SK-N-SH treated with all-trans-retinoic acid at 6 μM for 48 hours (cell line): ENCODE measurements at regions not wholly inside any gene's neighbourhood (a gene's known extent, or its start where the extent isn't known, plus 50 kb on each side); places are given as distances from the start of the nearest gene placed in this dataset.

Experiments used
- CSDC2 ChIP-seq: fragments of 250-450 bp; sonication (Bioruptor Pico); IDR thresholded peaks from 2 replicates; pipeline ENCODE4 v1.5.0; 2020; ENCODE audit warnings: mild to moderate bottlenecking, moderate library complexity
- CSRNP3 ChIP-seq: fragments of 250-450 bp; sonication (Bioruptor Pico); IDR thresholded peaks from 2 replicates; pipeline ENCODE4 v1.5.1; 2021; ENCODE audit warnings: mild to moderate bottlenecking, moderate library complexity
- GLIS3 ChIP-seq: fragments of 250-450 bp; sonication (Bioruptor Pico); IDR thresholded peaks from 2 replicates; pipeline ENCODE4 v1.5.0; 2020; ENCODE audit warnings: mild to moderate bottlenecking, moderate library complexity
- OSR1 ChIP-seq: fragments of 250-450 bp; sonication (Bioruptor Pico); IDR thresholded peaks from 2 replicates; pipeline ENCODE4 v1.8.0; 2022; ENCODE audit warnings: moderate library complexity, mild to moderate bottlenecking, inconsistent platforms
- PATZ1 ChIP-seq: fragments of 250-450 bp; sonication (Bioruptor Pico); IDR thresholded peaks from 2 replicates; pipeline ENCODE4 v1.8.0; 2020; ENCODE audit warnings: mild to moderate bottlenecking, moderate library complexity, borderline replicate concordance
- PPARA ChIP-seq: fragments of 250-450 bp; sonication (Bioruptor Pico); IDR thresholded peaks from 2 replicates; pipeline ENCODE4 v1.5.0; 2020; ENCODE audit warnings: mild to moderate bottlenecking, borderline replicate concordance
- RARB ChIP-seq: fragments of 250-450 bp; sonication (Bioruptor Pico); IDR thresholded peaks from 2 replicates; pipeline ENCODE4 v1.8.0; 2021; ENCODE audit warnings: mild to moderate bottlenecking, moderate library complexity
- ZFP30 ChIP-seq: fragments of 450-650 bp; formaldehyde crosslinking; IDR thresholded peaks from 2 replicates; pipeline ENCODE4 v1.5.0; 2022; ENCODE audit warnings: mild to moderate bottlenecking, moderate library complexity
- ZNF565 ChIP-seq: fragments of 450-650 bp; formaldehyde crosslinking; conservative IDR thresholded peaks from 2 replicates; pipeline ENCODE4 v1.5.0; 2020; ENCODE audit warnings: low read depth, mild to moderate bottlenecking, moderate library complexity

DNA sequence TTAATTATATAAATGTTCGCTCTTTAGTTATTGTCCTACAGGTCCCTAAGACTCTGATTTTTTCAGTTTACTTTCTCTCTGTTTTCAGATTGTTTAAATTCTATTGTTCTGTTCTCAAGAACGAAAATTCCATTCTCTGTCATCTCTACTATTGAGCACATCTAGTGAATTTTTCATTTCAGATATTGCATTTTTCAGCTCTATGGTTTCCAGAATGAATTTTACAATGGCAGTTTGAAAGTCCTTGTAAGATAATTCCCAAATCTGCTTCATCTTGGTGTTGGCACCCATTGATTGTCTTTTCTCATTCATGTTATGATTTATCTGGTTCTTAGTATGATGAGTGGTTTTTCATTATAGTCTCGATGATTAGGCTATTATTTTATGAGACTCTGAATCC lies 519.6 kb upstream of the LRFN5 start:
- TF ChIP-seq PPARA (CRISPR knock-in tag) (no peak), GLIS3 (CRISPR knock-in tag) (no peak), PATZ1 (CRISPR knock-in tag) (no peak), CSRNP3 (CRISPR knock-in tag) (no peak), RARB (no peak), OSR1 (CRISPR knock-in tag) (no peak), ZNF565 (CRISPR knock-in tag) (no peak), ZFP30 (no peak), CSDC2 (CRISPR knock-in tag) (no peak)
